GM23248 (cell line): ENCODE measurements at regions not wholly inside any gene's neighbourhood (a gene's known extent, or its start where the extent isn't known, plus 50 kb on each side); places are given as distances from the start of the nearest gene placed in this dataset.

Experiments used
- EZH2 ChIP-seq: fragments of 200-600 bp; sonication (generic); IDR thresholded peaks from 2 replicates; pipeline ENCODE4 v1.6.1; 2018; ENCODE audit warnings: antibody characterized with exemption, mild to moderate bottlenecking; ENCODE audit not compliant: insufficient read depth, poor library complexity, severe bottlenecking
- EZH2phosphoT487 ChIP-seq: fragments of 200-600 bp; sonication (generic); IDR thresholded peaks from 2 replicates; pipeline ENCODE4 v1.6.1; 2018; ENCODE audit warnings: antibody characterized with exemption, moderate library complexity, mild to moderate bottlenecking, low read depth; ENCODE audit not compliant: insufficient read depth

- no peak for TF ChIP-seq EZH2
- TF ChIP-seq EZH2phosphoT487: no peak
These were observed 156.2 kb downstream of the COG6 start for GRCh38 chr13:39811696-39812095.
